CD14-positive monocyte (primary cell): ENCODE measurements at regions not wholly inside any gene's neighbourhood (a gene's known extent, or its start where the extent isn't known, plus 50 kb on each side); places are given as distances from the start of the nearest gene placed in this dataset.

Source experiments
- DNase-seq, 3 donors: peaks; one replicate each; pipeline ENCODE4 v3.0.0-alpha.2; 2011 to 2022
- H2AFZ ChIP-seq: 2 replicates; pipeline ENCODE4 v1.6.0; 2012; ENCODE audit warnings: mild to moderate bottlenecking, low read depth, low read length, inconsistent platforms; ENCODE audit not compliant: insufficient read depth, poor library complexity, severe bottlenecking
- H3K27ac ChIP-seq, 2 donors: 1 replicate in 1 of 2; 2 replicates in 1 of 2; pipeline ENCODE4 v1.5.1; 2012 to 2013; ENCODE audit warnings: low read length in 2 of 2, control low read depth in 1 of 2, inconsistent platforms in 1 of 2, low read depth in 1 of 2, mild to moderate bottlenecking in 1 of 2
- H3K27me3 ChIP-seq, 2 donors: one replicate each; pipeline versions ENCODE4 v1.6.0 to v1.6.1; 2011 to 2013; ENCODE audit warnings: low read length in 2 of 2; ENCODE audit not compliant: control insufficient read depth in 2 of 2, insufficient read depth in 2 of 2
- H3K36me3 ChIP-seq, 2 donors: replicated peaks in 1 of 2; 1 replicate in 1 of 2; 2 replicates in 1 of 2; pipeline versions ENCODE4 v1.5.1 to v1.6.1; 2012 to 2013; ENCODE audit warnings: low read length in 2 of 2, control low read depth in 1 of 2, inconsistent platforms in 1 of 2, mild to moderate bottlenecking in 1 of 2; ENCODE audit not compliant: insufficient read depth in 2 of 2, control insufficient read depth in 1 of 2
- H3K4me1 ChIP-seq, 2 donors: 1 replicate in 1 of 2; 2 replicates in 1 of 2; pipeline versions ENCODE4 v1.5.1 to v1.6.1; 2012 to 2013; ENCODE audit warnings: low read length in 2 of 2, control low read depth in 1 of 2, inconsistent platforms in 1 of 2, mild to moderate bottlenecking in 1 of 2, moderate library complexity in 1 of 2; ENCODE audit not compliant: insufficient read depth in 2 of 2, control insufficient read depth in 1 of 2
- H3K4me2 ChIP-seq: replicated peaks from 2 replicates; pipeline ENCODE3; 2012; ENCODE audit warnings: low read length, moderate library complexity, mild to moderate bottlenecking; ENCODE audit not compliant: poor library complexity, severe bottlenecking; ENCODE audit errors: extremely low read depth
- H3K4me3 ChIP-seq, 3 experiments: fragments of 200-600 bp in 1 of 3; sonication (generic) in 1 of 3; replicated peaks in 1 of 3; 1 replicate in 2 of 3; 2 replicates in 1 of 3; pipeline ENCODE4 v1.5.1; 2011 to 2013; ENCODE audit warnings: low read length in 3 of 3, mild to moderate bottlenecking in 3 of 3, control low read depth in 2 of 3, low read depth in 2 of 3, inconsistent platforms in 1 of 3, moderate library complexity in 1 of 3
- H3K79me2 ChIP-seq: 2 replicates; pipeline ENCODE4 v1.6.0; 2012; ENCODE audit warnings: mild to moderate bottlenecking, control low read depth, inconsistent platforms, low read length, moderate library complexity; ENCODE audit not compliant: insufficient read depth
- H3K9ac ChIP-seq: 2 replicates; pipeline ENCODE4 v1.6.0; 2017; ENCODE audit warnings: low read length, mild to moderate bottlenecking; ENCODE audit not compliant: insufficient read depth, poor library complexity, severe bottlenecking
- H3K9me3 ChIP-seq, 2 donors: replicated peaks in 1 of 2; 1 replicate in 1 of 2; 2 replicates in 1 of 2; pipeline versions ENCODE4 v1.5.1 to v1.6.1; 2012 to 2013; ENCODE audit warnings: low read length in 2 of 2, control low read depth in 1 of 2; ENCODE audit not compliant: control insufficient read depth in 1 of 2, insufficient read depth in 1 of 2
- H4K20me1 ChIP-seq: 2 replicates; pipeline ENCODE4 v1.6.0; 2012; ENCODE audit warnings: mild to moderate bottlenecking, low read length, control low read depth, moderate library complexity; ENCODE audit not compliant: insufficient read depth
- H3K27ac Mint-ChIP-seq, 7 donors: one replicate each; pipeline ENCODE4 v1.8.0; 2020; ENCODE audit warnings: mild to moderate bottlenecking in 7 of 7, mixed read lengths in 7 of 7, moderate library complexity in 6 of 7, inconsistent platforms in 2 of 7
- H3K27me3 Mint-ChIP-seq, 3 donors: one replicate each; pipeline ENCODE4 v1.8.0; 2021 to 2022; ENCODE audit warnings: low read depth in 3 of 3, mild to moderate bottlenecking in 3 of 3, mixed read lengths in 3 of 3, moderate library complexity in 3 of 3, inconsistent platforms in 1 of 3
- H3K36me3 Mint-ChIP-seq, 2 donors: one replicate each; pipeline ENCODE4 v1.8.0; 2020; ENCODE audit warnings: mixed read lengths in 2 of 2, inconsistent platforms in 1 of 2, mild to moderate bottlenecking in 1 of 2
- H3K4me1 Mint-ChIP-seq: one replicate; pipeline ENCODE4 v1.8.0; 2020; ENCODE audit warnings: mild to moderate bottlenecking, mixed read lengths
- H3K4me3 Mint-ChIP-seq, 2 donors: one replicate each; pipeline ENCODE4 v1.8.0; 2020; ENCODE audit warnings: mild to moderate bottlenecking in 2 of 2, mixed read lengths in 2 of 2, moderate library complexity in 1 of 2
- H3K9me3 Mint-ChIP-seq, 7 donors: one replicate each; pipeline ENCODE4 v1.8.0; 2020 to 2022; ENCODE audit warnings: mixed read lengths in 7 of 7, mild to moderate bottlenecking in 6 of 7, moderate library complexity in 6 of 7, inconsistent platforms in 2 of 7
- CTCF ChIP-seq: fragments of 200-600 bp; IDR thresholded peaks from one replicate; pipeline ENCODE4 v1.8.0; 2022; ENCODE audit warnings: antibody characterized with exemption, mild to moderate bottlenecking
- intact Hi-C, 2 donors: fragments of 100-400 bp; cut with micrococcal nuclease; formaldehyde crosslinking; loops; one replicate each; pipeline versions ENCODE4 v1.15.0 to v1.15.1; 2023

GRCh38 chr5:110345623-110346022, 380.8 kb downstream of the TMEM232 start:
- no peak overlapping the region for H3K27ac Mint-ChIP-seq
- H3K4me1 Mint-ChIP-seq, result no peaks in the 10 kb centered on the region
- Histone ChIP-seq H3K9me3 (no peaks in the 10 kb centered on the region), H3K36me3 (no peaks in the 10 kb centered on the region), H3K4me1 (no peaks in the 10 kb centered on the region), H2AFZ (no peak overlapping the region), H3K27ac (no peak overlapping the region), H3K4me2 (no peak overlapping the region), H3K79me2 (no peaks in the 10 kb centered on the region), H3K4me3 (no peak overlapping the region), H4K20me1 (no peaks in the 10 kb centered on the region), H3K27me3 (no peaks in the 10 kb centered on the region), H3K9ac (no peak overlapping the region)
- H3K27me3 Mint-ChIP-seq, result peaks cover 0 to 4% (median 0%) of the 10 kb centered on the region in 3 donors
- no peak for DNase-seq
- H3K36me3 Mint-ChIP-seq, result no peaks in the 10 kb centered on the region
- H3K9me3 Mint-ChIP-seq, result peaks cover 0 to 5% (median 2%) of the 10 kb centered on the region in 7 donors
- TF ChIP-seq CTCF, result no peak
- H3K4me3 Mint-ChIP-seq, result no peak overlapping the region
- intact Hi-C loops, result no loop called here

GRCh38 chr5:110346893-110347358, 379.5 kb downstream of the TMEM232 start:
- no peaks in the 10 kb centered on the region for H3K79me2 ChIP-seq
- H3K27ac Mint-ChIP-seq, result no peak overlapping the region
- H3K9me3 Mint-ChIP-seq, result peaks cover 0 to 5% (median 0%) of the 10 kb centered on the region in 7 donors
- no peaks in the 10 kb centered on the region for H3K27me3 ChIP-seq
- H3K4me3 ChIP-seq, result no peak overlapping the region
- no peaks in the 10 kb centered on the region for H3K4me1 Mint-ChIP-seq
- no peak for TF ChIP-seq CTCF
- H3K27ac ChIP-seq, result no peak overlapping the region
- H3K9ac ChIP-seq, result no peak overlapping the region
- no peaks in the 10 kb centered on the region for H3K4me1 ChIP-seq
- no peak overlapping the region for H2AFZ ChIP-seq
- intact Hi-C loops, result no loop called here
- no peaks in the 10 kb centered on the region for H3K27me3 Mint-ChIP-seq
- DNase-seq, result no peak
- H4K20me1 ChIP-seq, result no peaks in the 10 kb centered on the region
- no peaks in the 10 kb centered on the region for H3K9me3 ChIP-seq
- H3K4me2 ChIP-seq, result no peak overlapping the region
- H3K36me3 ChIP-seq, result no peaks in the 10 kb centered on the region
- H3K4me3 Mint-ChIP-seq, result no peak overlapping the region
- no peaks in the 10 kb centered on the region for H3K36me3 Mint-ChIP-seq
